ENCODE measurements at regions not wholly inside any gene's neighbourhood (a gene's known extent, or its start where the extent isn't known, plus 50 kb on each side); places are given as distances from the start of the nearest gene placed in this dataset.

DNA sequence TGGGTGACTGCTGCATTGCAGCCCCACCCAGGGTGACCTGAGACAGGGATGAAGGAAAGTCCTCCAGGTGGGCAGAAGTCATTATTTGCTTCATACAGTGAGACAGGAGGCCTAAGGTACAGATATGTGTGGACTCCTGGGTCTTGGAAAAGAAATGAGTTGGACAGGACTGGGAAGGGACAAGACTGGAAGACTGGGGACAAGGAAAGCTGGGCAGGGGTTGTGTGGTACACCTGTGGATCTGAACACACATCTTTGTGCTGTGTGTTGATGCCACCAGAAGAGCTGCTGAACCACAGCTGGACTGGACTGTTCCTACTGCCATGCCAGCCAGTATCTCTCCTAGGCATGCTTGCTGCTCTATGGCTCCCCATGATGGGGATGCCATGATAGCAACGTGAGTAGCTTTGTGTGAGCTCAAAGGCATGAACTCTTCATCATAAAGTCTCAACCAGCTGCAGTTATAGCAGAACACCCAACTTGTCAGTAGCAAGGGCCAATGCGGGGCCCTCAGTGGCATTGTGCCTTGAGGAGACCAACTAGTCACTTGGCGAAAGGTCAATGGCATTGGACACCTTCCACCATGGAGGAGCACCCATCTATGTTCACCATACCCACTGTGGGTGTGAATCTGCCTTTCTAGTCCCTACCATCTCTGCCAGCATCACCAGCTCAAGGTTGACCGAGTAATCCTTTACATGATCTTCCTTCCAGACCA, 76.0 kb upstream of the GRB10 start:
- Mint-ChIP-seq H3K27me3 (ENCODE audit: insufficient read depth) (peaks cover 56% of the 10 kb centered on the region), H3K27ac (no peak overlapping the region), H3K36me3 (ENCODE audit: low read depth) (no peaks in the 10 kb centered on the region), H3K9me3 (no peaks in the 10 kb centered on the region), H3K4me1 (ENCODE audit: low read depth) (no peaks in the 10 kb centered on the region), H3K4me3 (no peak overlapping the region)
- TF ChIP-seq, protein P1, sequence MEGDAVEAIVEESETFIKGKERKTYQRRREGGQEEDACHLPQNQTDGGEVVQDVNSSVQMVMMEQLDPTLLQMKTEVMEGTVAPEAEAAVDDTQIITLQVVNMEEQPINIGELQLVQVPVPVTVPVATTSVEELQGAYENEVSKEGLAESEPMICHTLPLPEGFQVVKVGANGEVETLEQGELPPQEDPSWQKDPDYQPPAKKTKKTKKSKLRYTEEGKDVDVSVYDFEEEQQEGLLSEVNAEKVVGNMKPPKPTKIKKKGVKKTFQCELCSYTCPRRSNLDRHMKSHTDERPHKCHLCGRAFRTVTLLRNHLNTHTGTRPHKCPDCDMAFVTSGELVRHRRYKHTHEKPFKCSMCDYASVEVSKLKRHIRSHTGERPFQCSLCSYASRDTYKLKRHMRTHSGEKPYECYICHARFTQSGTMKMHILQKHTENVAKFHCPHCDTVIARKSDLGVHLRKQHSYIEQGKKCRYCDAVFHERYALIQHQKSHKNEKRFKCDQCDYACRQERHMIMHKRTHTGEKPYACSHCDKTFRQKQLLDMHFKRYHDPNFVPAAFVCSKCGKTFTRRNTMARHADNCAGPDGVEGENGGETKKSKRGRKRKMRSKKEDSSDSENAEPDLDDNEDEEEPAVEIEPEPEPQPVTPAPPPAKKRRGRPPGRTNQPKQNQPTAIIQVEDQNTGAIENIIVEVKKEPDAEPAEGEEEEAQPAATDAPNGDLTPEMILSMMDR (IDR thresholded peaks at IDR 0.05): no peak
- no peak for DNase-seq

- Mint-ChIP-seq H3K9me3 (no peaks in the 10 kb centered on the region), H3K4me3 (no peak overlapping the region), H3K36me3 (ENCODE audit: low read depth) (no peaks in the 10 kb centered on the region), H3K27me3 (ENCODE audit: insufficient read depth) (peaks cover 55% of the 10 kb centered on the region), H3K27ac (no peak overlapping the region), H3K4me1 (ENCODE audit: low read depth) (no peaks in the 10 kb centered on the region)
- DNase-seq: no peak
- TF ChIP-seq, protein P1 (IDR thresholded peaks at IDR 0.05): no peak
Observed at GRCh38 chr7:50857804-50858489, 75.3 kb upstream of the GRB10 start.

- H3K27me3 Mint-ChIP-seq (ENCODE audit: insufficient read depth): peaks cover 54% of the 10 kb centered on the region
- TF ChIP-seq, protein P1 (IDR thresholded peaks at IDR 0.05): no peak
- H3K4me3 Mint-ChIP-seq: no peak overlapping the region
- H3K27ac Mint-ChIP-seq: no peak overlapping the region
- H3K36me3 Mint-ChIP-seq (ENCODE audit: low read depth): no peaks in the 10 kb centered on the region
- no peaks in the 10 kb centered on the region for H3K9me3 Mint-ChIP-seq
- no peak for DNase-seq
- no peaks in the 10 kb centered on the region for H3K4me1 Mint-ChIP-seq (ENCODE audit: low read depth)
Observed at GRCh38 chr7:50856806-50857205, 74.1 kb upstream of the GRB10 start.

DNA sequence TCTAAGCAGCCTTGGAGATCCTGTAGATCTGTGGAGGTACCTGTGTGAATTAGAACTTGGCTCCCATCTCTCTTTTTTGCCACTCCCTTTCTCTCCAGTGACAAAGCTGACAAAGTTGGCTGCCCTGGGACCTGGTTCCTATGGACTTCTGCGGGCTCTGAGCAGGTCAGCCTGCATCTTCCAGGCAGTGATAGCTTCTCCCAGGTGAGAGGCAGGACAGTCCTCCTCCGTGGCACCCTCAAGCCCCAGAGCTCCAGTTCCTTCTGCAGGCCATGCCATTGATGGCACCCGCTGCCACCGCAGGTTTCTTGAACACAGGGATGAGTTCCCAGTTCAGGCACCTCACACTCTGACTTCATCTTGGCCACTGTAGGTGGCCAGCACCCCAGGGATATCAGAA, 73.5 kb upstream of the GRB10 start:
- Mint-ChIP-seq H3K27me3 (ENCODE audit: insufficient read depth) (peaks cover 54% of the 10 kb centered on the region), H3K36me3 (ENCODE audit: low read depth) (no peaks in the 10 kb centered on the region), H3K4me3 (no peak overlapping the region), H3K9me3 (no peaks in the 10 kb centered on the region), H3K4me1 (ENCODE audit: low read depth) (no peaks in the 10 kb centered on the region), H3K27ac (no peak overlapping the region)
- DNase-seq: no peak
- TF ChIP-seq, protein P1 (IDR thresholded peaks at IDR 0.05): no peak

DNA sequence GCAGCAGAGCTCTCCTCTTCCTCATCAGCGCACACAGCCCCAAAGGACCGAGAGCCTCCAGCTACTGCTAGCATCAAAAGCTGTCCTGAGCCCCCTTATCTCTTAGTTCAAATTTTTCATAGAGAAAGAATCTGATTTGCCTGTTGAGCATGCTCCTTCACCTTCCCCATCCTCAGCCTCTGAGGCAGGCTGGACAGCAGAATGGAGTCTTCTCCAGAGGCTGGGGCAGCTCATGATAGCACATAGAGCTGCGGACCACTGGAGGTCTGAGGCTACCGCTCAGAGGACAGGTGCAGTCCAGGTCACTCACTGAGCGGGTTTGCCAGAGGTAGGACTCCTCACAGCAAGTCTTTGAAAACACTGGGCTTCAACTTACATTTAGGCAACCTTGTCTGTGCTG, 72.8 kb upstream of the GRB10 start:
- H3K36me3 Mint-ChIP-seq (ENCODE audit: low read depth): no peaks in the 10 kb centered on the region
- H3K4me3 Mint-ChIP-seq: no peak overlapping the region
- no peak overlapping the region for H3K27ac Mint-ChIP-seq
- no peaks in the 10 kb centered on the region for H3K9me3 Mint-ChIP-seq
- H3K4me1 Mint-ChIP-seq (ENCODE audit: low read depth): no peaks in the 10 kb centered on the region
- TF ChIP-seq, protein P1 (IDR thresholded peaks at IDR 0.05): no peak
- peaks cover 50% of the 10 kb centered on the region for H3K27me3 Mint-ChIP-seq (ENCODE audit: insufficient read depth)
- DNase-seq: no peak

Measured in HFFc6 (cell line).